ENCODE measurements at regions not wholly inside any gene's neighbourhood (a gene's known extent, or its start where the extent isn't known, plus 50 kb on each side); places are given as distances from the start of the nearest gene placed in this dataset.

- no peak for DNase-seq
- peaks cover 8% of the 10 kb centered on the region for H3K36me3 Mint-ChIP-seq (ENCODE audit: low read depth)
- H3K27me3 Mint-ChIP-seq, result peaks cover 29% of the 10 kb centered on the region
- no peaks in the 10 kb centered on the region for H3K9me3 ChIP-seq (ENCODE audit: control insufficient read depth, low read length, poor library complexity, severe bottlenecking)
- no peak overlapping the region for H3K4me3 Mint-ChIP-seq
- no peak for ATAC-seq
- H3K4me1 Mint-ChIP-seq, result peaks cover 2% of the 10 kb centered on the region
- H3K27ac Mint-ChIP-seq, result no peak overlapping the region
Observed at GRCh38 chr20:50433001-50433761, 77.0 kb upstream of the PTPN1 start.

GRCh38 chr20:50434321-50434652 lies 75.9 kb upstream of the PTPN1 start:
- no peaks in the 10 kb centered on the region for H3K9me3 ChIP-seq (ENCODE audit: control insufficient read depth, low read length, poor library complexity, severe bottlenecking)
- ATAC-seq, result no peak
- H3K27me3 Mint-ChIP-seq, result peaks cover 29% of the 10 kb centered on the region
- no peak overlapping the region for H3K4me3 Mint-ChIP-seq
- H3K27ac Mint-ChIP-seq, result no peak overlapping the region
- H3K4me1 Mint-ChIP-seq, result peaks cover 2% of the 10 kb centered on the region
- no peak for DNase-seq
- peaks cover 8% of the 10 kb centered on the region for H3K36me3 Mint-ChIP-seq (ENCODE audit: low read depth)

- Mint-ChIP-seq H3K36me3 (ENCODE audit: low read depth) (peaks cover 8% of the 10 kb centered on the region), H3K4me1 (peaks cover 2% of the 10 kb centered on the region), H3K27ac (no peak overlapping the region), H3K27me3 (peaks cover 29% of the 10 kb centered on the region), H3K4me3 (no peak overlapping the region)
- no peaks in the 10 kb centered on the region for H3K9me3 ChIP-seq (ENCODE audit: control insufficient read depth, low read length, poor library complexity, severe bottlenecking)
- DNase-seq (no peak), ATAC-seq (no peak)
Observed at GRCh38 chr20:50434653-50435396, 75.4 kb upstream of the PTPN1 start.

- H3K36me3 Mint-ChIP-seq (ENCODE audit: low read depth), result peaks cover 8% of the 10 kb centered on the region
- peaks cover 2% of the 10 kb centered on the region for H3K4me1 Mint-ChIP-seq
- ATAC-seq, result no peak
- H3K27ac Mint-ChIP-seq, result no peak overlapping the region
- no peak for DNase-seq
- H3K4me3 Mint-ChIP-seq, result no peak overlapping the region
- H3K9me3 ChIP-seq (ENCODE audit: control insufficient read depth, low read length, poor library complexity, severe bottlenecking), result no peaks in the 10 kb centered on the region
- peaks cover 28% of the 10 kb centered on the region for H3K27me3 Mint-ChIP-seq
Observed at GRCh38 chr20:50435397-50436051, 74.7 kb upstream of the PTPN1 start.

- no peaks in the 10 kb centered on the region for H3K9me3 ChIP-seq (ENCODE audit: control insufficient read depth, low read length, poor library complexity, severe bottlenecking)
- Mint-ChIP-seq H3K4me1 (peaks cover 8% of the 10 kb centered on the region), H3K27me3 (peaks cover 24% of the 10 kb centered on the region), H3K36me3 (ENCODE audit: low read depth) (peaks cover 8% of the 10 kb centered on the region), H3K27ac (no peak overlapping the region), H3K4me3 (no peak overlapping the region)
- DNase-seq (no peak), ATAC-seq (no peak)
Observed at GRCh38 chr20:50436052-50436656, 74.0 kb upstream of the PTPN1 start.

GRCh38 chr20:50436696-50437095 lies 73.5 kb upstream of the PTPN1 start:
- no peaks in the 10 kb centered on the region for H3K9me3 ChIP-seq (ENCODE audit: control insufficient read depth, low read length, poor library complexity, severe bottlenecking)
- no peak for ATAC-seq
- peaks cover 6% of the 10 kb centered on the region for H3K36me3 Mint-ChIP-seq (ENCODE audit: low read depth)
- H3K4me1 Mint-ChIP-seq, result peaks cover 9% of the 10 kb centered on the region
- DNase-seq, result no peak
- H3K4me3 Mint-ChIP-seq, result no peak overlapping the region
- H3K27ac Mint-ChIP-seq, result no peak overlapping the region
- H3K27me3 Mint-ChIP-seq, result peaks cover 19% of the 10 kb centered on the region

- Mint-ChIP-seq H3K4me1 (peaks cover 7% of the 10 kb centered on the region), H3K27me3 (peaks cover 7% of the 10 kb centered on the region), H3K4me3 (no peak overlapping the region), H3K27ac (no peak overlapping the region), H3K36me3 (ENCODE audit: low read depth) (peaks cover 3% of the 10 kb centered on the region)
- ATAC-seq, result no peak
- no peaks in the 10 kb centered on the region for H3K9me3 ChIP-seq (ENCODE audit: control insufficient read depth, low read length, poor library complexity, severe bottlenecking)
- no peak for DNase-seq
Observed at GRCh38 chr20:50438986-50439407, 71.2 kb upstream of the PTPN1 start.

- peaks cover 7% of the 10 kb centered on the region for H3K27me3 Mint-ChIP-seq
- H3K4me1 Mint-ChIP-seq, result peaks cover 7% of the 10 kb centered on the region
- no peak for DNase-seq
- H3K36me3 Mint-ChIP-seq (ENCODE audit: low read depth), result peaks cover 3% of the 10 kb centered on the region
- no peaks in the 10 kb centered on the region for H3K9me3 ChIP-seq (ENCODE audit: control insufficient read depth, low read length, poor library complexity, severe bottlenecking)
- ATAC-seq, result no peak
- H3K27ac Mint-ChIP-seq, result no peak overlapping the region
- no peak overlapping the region for H3K4me3 Mint-ChIP-seq
Observed at GRCh38 chr20:50439539-50440453, 70.4 kb upstream of the PTPN1 start.

GRCh38 chr20:50442512-50442911 lies 67.7 kb upstream of the PTPN1 start:
- Mint-ChIP-seq H3K4me3 (no peak overlapping the region), H3K4me1 (peaks cover 7% of the 10 kb centered on the region), H3K27me3 (peaks cover 12% of the 10 kb centered on the region), H3K27ac (no peak overlapping the region), H3K36me3 (ENCODE audit: low read depth) (no peaks in the 10 kb centered on the region)
- ATAC-seq, result no peak
- no peak for DNase-seq
- no peaks in the 10 kb centered on the region for H3K9me3 ChIP-seq (ENCODE audit: control insufficient read depth, low read length, poor library complexity, severe bottlenecking)

GRCh38 chr20:50445354-50446151 lies 64.6 kb upstream of the PTPN1 start:
- no peak for DNase-seq
- Mint-ChIP-seq H3K4me1 (peaks cover 7% of the 10 kb centered on the region), H3K27me3 (peaks cover 34% of the 10 kb centered on the region), H3K27ac (no peak overlapping the region), H3K36me3 (ENCODE audit: low read depth) (no peaks in the 10 kb centered on the region), H3K4me3 (no peak overlapping the region)
- ATAC-seq, result no peak
- H3K9me3 ChIP-seq (ENCODE audit: control insufficient read depth, low read length, poor library complexity, severe bottlenecking), result no peaks in the 10 kb centered on the region

GRCh38 chr20:50446351-50447101 lies 63.7 kb upstream of the PTPN1 start:
- Mint-ChIP-seq H3K4me3 (no peak overlapping the region), H3K27me3 (peaks cover 44% of the 10 kb centered on the region), H3K27ac (no peak overlapping the region), H3K4me1 (peaks cover 4% of the 10 kb centered on the region), H3K36me3 (ENCODE audit: low read depth) (peaks cover 3% of the 10 kb centered on the region)
- DNase-seq, result no peak
- no peak for ATAC-seq
- no peaks in the 10 kb centered on the region for H3K9me3 ChIP-seq (ENCODE audit: control insufficient read depth, low read length, poor library complexity, severe bottlenecking)
